GM19455 (cell line): ENCODE measurements at regions not wholly inside any gene's neighbourhood (a gene's known extent, or its start where the extent isn't known, plus 50 kb on each side); places are given as distances from the start of the nearest gene placed in this dataset.
A peak's percentile ranks its signal among the peaks of the same experiment; 100 is the strongest.

ENCODE experiments used
- ATAC-seq: cut with Tn5 transposase; IDR thresholded peaks from one replicate; pipeline ENCODE4 v1.9.1; 2021; ENCODE audit not compliant: unreplicated experiment

GRCh38 chr22:48135592-48135991 is 1373.1 kb downstream of the TBC1D22A start:
- ATAC-seq: no peak

- no peak for ATAC-seq
Observed at GRCh38 chr22:48125416-48125815, 1363.0 kb downstream of the TBC1D22A start.

- ATAC-seq: no peak
Observed at GRCh38 chr22:48121984-48122383, 1359.5 kb downstream of the TBC1D22A start.

GRCh38 chr22:48118654-48119053 is 1356.2 kb downstream of the TBC1D22A start:
- ATAC-seq: no peak

DNA sequence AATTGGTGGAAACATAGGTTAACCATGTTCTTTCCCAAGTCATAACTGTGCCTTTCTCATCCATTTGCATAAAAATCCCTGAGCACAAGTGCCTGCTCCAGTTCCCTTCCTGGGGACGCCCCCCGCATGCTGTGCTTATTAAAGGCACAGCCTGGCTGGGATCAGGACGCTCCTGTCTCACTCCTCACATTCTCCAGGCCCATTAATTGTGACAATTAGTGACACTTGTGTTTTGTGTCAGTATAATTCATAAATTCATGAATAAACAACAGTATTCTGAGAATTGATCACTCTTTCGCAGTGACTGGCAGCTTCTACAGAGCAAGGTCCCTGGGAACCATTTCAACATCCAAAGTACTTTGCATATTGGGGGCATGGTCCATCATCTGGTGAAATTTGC is 1354.4 kb downstream of the TBC1D22A start:
- ATAC-seq: no peak

- ATAC-seq: no peak
Observed at GRCh38 chr22:48112687-48113521, 1350.5 kb downstream of the TBC1D22A start.

- no peak for ATAC-seq
Observed at GRCh38 chr22:48106715-48107259, 1344.3 kb downstream of the TBC1D22A start.

DNA sequence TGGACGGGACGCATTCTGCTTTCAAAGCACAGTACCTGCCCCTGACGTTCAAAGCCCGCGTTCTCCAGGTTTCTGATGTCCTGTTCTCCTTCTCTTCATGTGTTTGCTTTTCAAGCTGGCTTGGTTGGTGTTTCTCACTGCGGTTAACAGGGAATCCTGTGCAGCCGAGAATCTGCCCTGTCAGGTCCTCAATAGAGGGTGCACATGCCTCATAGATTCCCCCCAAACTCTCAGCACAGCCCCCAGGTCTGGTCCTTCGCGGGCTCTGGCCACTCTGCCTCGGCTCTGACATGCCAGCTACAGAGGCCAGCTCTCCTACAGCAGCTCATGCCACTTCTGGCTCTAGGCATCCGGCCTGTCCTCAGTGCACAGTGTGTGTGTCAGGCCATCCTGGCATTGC is 1343.8 kb downstream of the TBC1D22A start:
- ATAC-seq: no peak

- ATAC-seq: no peak
Observed at GRCh38 chr22:48105259-48105658, 1342.8 kb downstream of the TBC1D22A start.

- no peak for ATAC-seq
Observed at GRCh38 chr22:48104766-48105165, 1342.3 kb downstream of the TBC1D22A start.

DNA sequence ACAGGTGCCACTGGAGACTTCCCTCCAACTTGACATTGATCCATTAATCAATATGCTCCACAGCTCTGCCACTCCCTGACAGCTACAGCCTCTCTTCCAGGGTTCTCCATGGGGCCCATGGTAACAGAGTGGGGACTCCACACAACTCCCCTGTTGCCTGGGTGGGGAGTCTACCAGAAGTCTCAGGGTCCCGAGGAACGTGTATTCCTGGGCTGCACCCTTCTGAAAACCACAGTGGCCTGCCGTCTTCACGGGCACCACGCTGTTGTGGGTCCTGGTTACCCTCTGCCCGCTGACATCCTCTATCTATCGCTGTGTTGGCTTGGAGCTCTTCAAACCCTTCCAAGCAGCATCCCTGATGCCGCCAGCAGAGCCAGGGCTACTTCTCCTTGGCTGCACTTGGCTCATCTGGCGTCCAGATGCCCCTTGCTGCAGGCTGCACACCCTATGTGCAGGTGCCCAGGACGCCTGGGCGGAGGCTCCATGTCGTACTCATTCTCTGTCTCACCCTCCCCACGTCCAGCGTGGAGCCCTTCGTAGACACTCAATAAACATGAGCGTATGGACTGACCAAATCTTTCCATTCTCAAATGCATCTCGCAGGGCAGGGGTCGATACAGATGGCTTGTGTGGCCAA is 1341.8 kb downstream of the TBC1D22A start:
- ATAC-seq: no peak

DNA sequence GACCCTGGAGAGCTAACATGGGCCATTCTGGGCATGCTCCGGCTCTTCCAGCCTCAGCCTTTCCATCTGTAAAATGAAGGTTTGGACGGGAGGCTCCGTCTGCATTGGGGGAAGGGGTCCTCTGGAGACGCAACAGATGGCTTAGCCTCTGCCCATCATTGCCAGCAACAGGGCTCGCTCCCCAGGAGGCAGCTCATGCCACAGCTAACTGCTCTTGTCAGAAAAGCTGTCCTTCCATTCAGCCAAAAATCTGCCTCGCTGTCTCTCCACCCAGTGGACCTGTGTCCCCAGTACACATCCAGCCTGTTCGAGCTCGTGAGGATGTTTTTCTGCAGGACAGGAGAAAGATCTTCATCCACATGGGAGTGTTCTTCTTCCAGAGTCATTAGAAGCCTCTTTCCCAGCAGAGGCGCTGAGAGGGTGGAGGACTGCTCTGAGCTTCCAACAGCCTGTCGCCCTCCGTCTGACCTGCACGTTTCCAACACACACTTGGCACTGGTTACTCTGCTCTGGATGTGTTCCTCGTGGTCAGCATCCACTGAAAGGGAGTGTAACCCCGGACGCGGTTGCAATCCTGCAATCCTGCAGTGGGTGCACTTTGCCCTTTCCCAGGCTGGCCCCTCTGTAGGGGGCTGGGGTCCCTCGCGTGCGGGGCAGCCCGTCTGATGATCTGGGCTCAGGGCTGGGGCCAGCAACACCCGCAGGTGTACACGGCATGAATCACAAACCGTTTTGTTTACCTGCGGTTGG is 1340.9 kb downstream of the TBC1D22A start:
- ATAC-seq: no peak

DNA sequence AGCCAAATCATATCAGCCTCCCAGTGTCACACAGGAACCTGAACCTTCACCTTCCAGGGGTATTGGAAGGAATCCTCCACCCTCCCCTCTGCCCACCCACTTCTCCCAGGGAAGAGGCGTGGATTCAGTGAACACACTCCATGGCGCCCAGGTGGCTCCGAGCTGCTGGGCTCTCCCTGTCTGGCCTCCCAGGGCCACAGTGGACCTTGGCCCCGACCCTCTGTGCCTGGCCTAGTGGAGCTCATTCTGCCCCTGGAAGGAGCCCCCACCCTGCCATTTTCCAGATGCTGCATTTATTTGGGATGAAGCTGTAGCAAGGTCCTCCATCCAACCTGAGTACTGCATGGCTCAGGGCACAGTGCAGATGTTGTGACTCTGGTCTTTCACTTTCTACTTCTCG is 1340.1 kb downstream of the TBC1D22A start:
- no peak for ATAC-seq

DNA sequence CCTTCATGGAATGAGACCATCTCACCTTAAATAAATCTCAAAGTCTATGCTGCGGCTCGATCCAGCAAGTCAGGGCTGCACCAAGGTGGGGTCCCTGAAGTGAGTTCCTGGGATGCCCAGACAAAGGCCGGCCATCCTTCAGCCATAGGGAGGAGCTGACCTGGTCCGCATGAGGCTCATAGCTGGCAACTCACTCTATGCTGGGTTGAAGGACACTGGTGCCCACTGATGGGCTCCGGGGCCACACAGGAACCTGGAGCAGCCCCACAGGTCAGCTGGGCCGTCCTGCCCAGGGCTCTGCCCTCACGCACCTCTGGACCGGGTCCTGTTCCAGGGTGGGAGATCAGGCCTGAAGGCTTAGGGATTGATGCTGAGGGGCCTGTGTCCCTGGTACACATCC is 1339.3 kb downstream of the TBC1D22A start:
- no peak for ATAC-seq

- no peak for ATAC-seq
Observed at GRCh38 chr22:48100685-48101417, 1338.4 kb downstream of the TBC1D22A start.

DNA sequence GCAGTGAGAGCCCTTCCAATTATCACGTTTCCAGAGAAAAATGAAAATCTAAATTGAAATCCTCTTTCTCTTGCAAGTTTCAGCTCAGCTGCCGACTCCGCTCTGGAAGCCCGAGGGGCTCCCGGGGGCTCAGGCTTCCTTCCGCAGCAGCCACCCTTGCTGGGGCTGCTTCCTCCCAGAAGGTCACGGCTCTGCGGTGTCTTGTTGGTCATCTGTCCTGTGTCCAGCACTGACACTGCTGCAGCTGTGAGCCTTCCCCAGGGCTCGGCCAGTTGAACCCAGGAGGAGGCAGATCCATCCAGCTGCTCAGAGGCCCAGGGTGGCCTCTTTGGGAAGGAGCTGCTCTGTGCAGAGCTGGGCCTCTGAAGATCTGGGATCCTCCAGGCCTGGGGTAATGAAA is 1337.2 kb downstream of the TBC1D22A start:
- no peak for ATAC-seq

DNA sequence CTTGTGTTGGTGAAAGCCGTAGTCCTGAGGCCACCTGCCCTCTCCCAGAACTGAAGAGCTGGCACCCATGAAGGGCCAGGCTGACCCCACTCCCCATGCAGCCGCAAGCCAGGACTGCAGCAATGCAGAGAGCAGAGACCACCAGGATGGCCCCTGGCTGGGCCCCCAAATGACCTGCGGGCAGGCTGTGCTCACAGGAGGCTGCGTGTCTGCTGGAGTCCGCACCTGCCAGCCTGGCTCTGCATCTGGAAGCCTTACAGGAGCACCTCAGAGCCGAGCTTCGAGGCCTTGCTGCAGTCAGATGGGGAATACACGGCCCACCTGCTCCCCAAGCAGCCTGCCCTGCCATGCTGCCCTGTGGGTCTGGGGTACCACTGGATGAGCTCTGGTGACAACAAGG is 1336.8 kb downstream of the TBC1D22A start:
- no peak for ATAC-seq

DNA sequence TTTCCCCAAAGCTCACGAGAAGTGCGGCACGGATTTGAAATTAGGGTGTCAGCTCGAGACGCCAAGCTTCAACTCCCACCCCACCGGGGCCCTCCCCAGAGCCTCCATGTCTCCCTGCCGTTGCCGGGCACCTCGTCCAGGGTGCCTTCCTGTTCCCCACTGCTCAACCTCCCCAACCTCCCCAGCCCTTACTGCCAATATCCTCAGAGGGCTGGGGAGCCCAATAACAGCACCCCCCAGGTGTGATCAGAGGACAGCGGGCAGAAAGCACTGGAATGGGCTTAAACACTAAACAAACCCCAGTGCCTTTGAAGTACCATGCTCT is 1336.4 kb downstream of the TBC1D22A start:
- no peak for ATAC-seq

GRCh38 chr22:48098243-48098920 is 1335.9 kb downstream of the TBC1D22A start:
- peak; percentile 82 for ATAC-seq

- peak; percentile 11 for ATAC-seq
Observed at GRCh38 chr22:48097723-48098122, 1335.3 kb downstream of the TBC1D22A start.
